ENCODE measurements at regions not wholly inside any gene's neighbourhood (a gene's known extent, or its start where the extent isn't known, plus 50 kb on each side); places are given as distances from the start of the nearest gene placed in this dataset.
"Not testable (repeated sequence)": the region's sequence is repeated elsewhere in the genome, so short reads cannot be mapped to it uniquely, and the experiment has no call there.

GRCh38 chr18:42296192-42296591 is 341.2 kb downstream of the PIK3C3 start:
- intact Hi-C loops (cut with DNase I): no loop called here
- DNase-seq (ENCODE audit: low spot score): no peak
- no peak for ATAC-seq

GRCh38 chr18:42296723-42297122 is 341.7 kb downstream of the PIK3C3 start:
- intact Hi-C loops (cut with DNase I): no loop called here
- DNase-seq (ENCODE audit: low spot score) (no peak), ATAC-seq (no peak)

GRCh38 chr18:42298759-42299675 is 344.0 kb downstream of the PIK3C3 start:
- DNase-seq (ENCODE audit: low spot score) (peak; percentile 88), ATAC-seq (peak; percentile 95)
- intact Hi-C loops (cut with DNase I): no loop called here

- ATAC-seq (no peak), DNase-seq (ENCODE audit: low spot score) (no peak)
- intact Hi-C loops (cut with DNase I): no loop called here
These were observed 351.0 kb downstream of the PIK3C3 start for GRCh38 chr18:42305869-42306593.

- ATAC-seq (no peak), DNase-seq (ENCODE audit: low spot score) (no peak)
- intact Hi-C loops (cut with DNase I): no loop called here
These were observed 351.6 kb downstream of the PIK3C3 start for GRCh38 chr18:42306594-42306980.

GRCh38 chr18:42310956-42311355 is 355.9 kb downstream of the PIK3C3 start:
- DNase-seq (ENCODE audit: low spot score): peak; percentile 63
- ATAC-seq: peak; percentile 94
- intact Hi-C loops (cut with DNase I): no loop called here

- no peak for ATAC-seq
- intact Hi-C loops (cut with DNase I): no loop called here
- no peak for DNase-seq (ENCODE audit: low spot score)
These were observed 371.7 kb downstream of the PIK3C3 start for GRCh38 chr18:42326752-42327151.

GRCh38 chr18:42328931-42329330 is 373.9 kb downstream of the PIK3C3 start:
- intact Hi-C loops (cut with DNase I): no loop called here
- ATAC-seq (no peak), DNase-seq (ENCODE audit: low spot score) (no peak)

GRCh38 chr18:42330296-42330695 is 375.3 kb downstream of the PIK3C3 start:
- no peak for DNase-seq (ENCODE audit: low spot score)
- intact Hi-C loops (cut with DNase I): no loop called here
- no peak for ATAC-seq

GRCh38 chr18:42333558-42333957 is 378.5 kb downstream of the PIK3C3 start:
- DNase-seq (ENCODE audit: low spot score): no peak
- ATAC-seq: no peak
- intact Hi-C loops (cut with DNase I): no loop called here

- DNase-seq (ENCODE audit: low spot score): no peak
These were observed 379.9 kb downstream of the PIK3C3 start for GRCh38 chr18:42334931-42335330.

GRCh38 chr18:42336139-42336538 is 381.1 kb downstream of the PIK3C3 start:
- DNase-seq (ENCODE audit: low spot score): no peak
- intact Hi-C loops (cut with DNase I): no loop called here
- ATAC-seq: no peak

More at GRCh38 chr18:42334931-42335330, 379.9 kb downstream of the PIK3C3 start:
- intact Hi-C loops (cut with DNase I): no loop called here
- ATAC-seq: no peak

GRCh38 chr18:42337337-42337736 is 382.3 kb downstream of the PIK3C3 start:
- intact Hi-C loops (cut with DNase I); DNase-seq (ENCODE audit: low spot score); ATAC-seq: not testable (repeated sequence)

GRCh38 chr18:42338683-42339082 is 383.6 kb downstream of the PIK3C3 start:
- no peak for ATAC-seq

GRCh38 chr18:42339372-42339771 is 384.3 kb downstream of the PIK3C3 start:
- intact Hi-C loops (cut with DNase I): no loop called here
- DNase-seq (ENCODE audit: low spot score) (no peak), ATAC-seq (no peak)

More at GRCh38 chr18:42338683-42339082, 383.6 kb downstream of the PIK3C3 start:
- intact Hi-C loops (cut with DNase I): no loop called here
- DNase-seq (ENCODE audit: low spot score): no peak

GRCh38 chr18:42340423-42341009 is 385.5 kb downstream of the PIK3C3 start:
- no peak for DNase-seq (ENCODE audit: low spot score)
- ATAC-seq: no peak
- intact Hi-C loops (cut with DNase I): no loop called here

GRCh38 chr18:42341423-42341822 is 386.4 kb downstream of the PIK3C3 start:
- DNase-seq (ENCODE audit: low spot score): no peak
- ATAC-seq: no peak
- intact Hi-C loops (cut with DNase I): no loop called here

GRCh38 chr18:42348722-42349121 is 393.7 kb downstream of the PIK3C3 start:
- intact Hi-C loops (cut with DNase I): no loop called here
- no peak for DNase-seq (ENCODE audit: low spot score)
- ATAC-seq: no peak

GRCh38 chr18:42351455-42351854 is 396.4 kb downstream of the PIK3C3 start:
- DNase-seq (ENCODE audit: low spot score): no peak
- intact Hi-C loops (cut with DNase I): no loop called here
- no peak for ATAC-seq

- no peak for ATAC-seq
- intact Hi-C loops (cut with DNase I): no loop called here
- DNase-seq (ENCODE audit: low spot score): no peak
These were observed 405.7 kb downstream of the PIK3C3 start for GRCh38 chr18:42360716-42361115.

Data from sciatic nerve (tissue), 2 donors.